ENCODE measurements at regions not wholly inside any gene's neighbourhood (a gene's known extent, or its start where the extent isn't known, plus 50 kb on each side); places are given as distances from the start of the nearest gene placed in this dataset.

DNA sequence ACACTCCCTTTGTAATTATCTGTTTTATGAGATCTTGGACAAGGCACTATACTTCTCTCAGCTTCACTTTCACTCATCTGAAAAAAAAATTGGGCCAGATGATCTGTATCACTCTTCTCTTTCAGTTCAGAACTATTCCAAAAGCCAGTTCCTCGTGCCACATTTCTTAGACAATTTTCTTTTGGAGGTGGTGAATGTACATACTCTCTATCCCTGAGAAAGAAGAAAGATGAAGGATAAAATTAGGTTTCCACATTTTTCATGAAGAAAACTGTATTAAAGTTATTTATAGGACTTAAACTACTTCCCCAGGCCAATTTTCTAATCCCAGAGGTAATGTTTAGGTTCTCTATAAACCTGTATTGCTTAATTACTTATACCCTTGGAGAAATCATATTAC, 171.6 kb downstream of the SLC6A15 start:
- no peak overlapping the region for H3K14ac ChIP-seq (replicated peaks; ENCODE audit: low read depth, low read length)
- H4K91ac ChIP-seq (ENCODE audit: insufficient read depth, low read depth, low read length) = no peak overlapping the region
- no peak overlapping the region for H3K27ac ChIP-seq (ENCODE audit: insufficient read depth, low read length)
- no peak for DNase-seq
- CTCF ChIA-PET = no interaction called here
- POLR2A ChIA-PET (ENCODE audit: unreplicated experiment) = no interaction called here
- H3K23ac ChIP-seq (ENCODE audit: low read depth, low read length) = no peak overlapping the region
- H3K4me2 ChIP-seq (ENCODE audit: low read depth, low read length) = no peak overlapping the region
- no peak overlapping the region for H2BK20ac ChIP-seq (ENCODE audit: low read depth, low read length)
- no peaks in the 10 kb centered on the region for H3K9me1 ChIP-seq (ENCODE audit: insufficient read depth, low read length)
- no peak overlapping the region for H3K56ac ChIP-seq (ENCODE audit: extremely low read depth, insufficient read depth, low read length)
- no peak overlapping the region for H2AK5ac ChIP-seq (ENCODE audit: low read depth, low read length)
- ATAC-seq (ENCODE audit: low read depth) = no peak
- WGBS, 2 experiments (ENCODE audit: extremely low coverage in 2 of 2, insufficient read length in 1 of 2) = no CpG with 5 or more reads among the region's 1 CpG
- no peak overlapping the region for H2AFZ ChIP-seq (replicated peaks; ENCODE audit: low read length, poor library complexity)
- in situ Hi-C loops (cut with MboI; ENCODE audit: low sequenced_read_pairs) = no loop called here
- TF ChIP-seq FOS (IDR thresholded peaks at IDR 0.05; ENCODE audit: low read depth, low read length) (no peak), RAD21 (IDR thresholded peaks at IDR 0.05; ENCODE audit: low read length) (no peak), MAZ (IDR thresholded peaks at IDR 0.05; ENCODE audit: borderline replicate concordance, low read depth, low read length) (no peak), POLR2A (IDR thresholded peaks at IDR 0.05; ENCODE audit: low read depth, low read length) (no peak), RCOR1 (IDR thresholded peaks at IDR 0.05; ENCODE audit: insufficient replicate concordance, low read length) (no peak), RFX5 (IDR thresholded peaks at IDR 0.05; ENCODE audit: low read depth, low read length) (no peak), BHLHE40 (IDR thresholded peaks at IDR 0.05; ENCODE audit: low read depth, low read length) (no peak), NFE2L2 (IDR thresholded peaks at IDR 0.05; ENCODE audit: low read depth, low read length) (no peak), CHD1 (IDR thresholded peaks at IDR 0.05; ENCODE audit: low read depth, low read length) (no peak), SMC3 (IDR thresholded peaks at IDR 0.05; ENCODE audit: low read depth, low read length) (no peak), MXI1 (IDR thresholded peaks at IDR 0.05; ENCODE audit: borderline replicate concordance, low read depth, low read length) (no peak), CEBPB (IDR thresholded peaks at IDR 0.05; ENCODE audit: low read depth, low read length) (no peak), CTCF (conservative IDR thresholded peaks at IDR 0.05; ENCODE audit: low read depth, low read length) (no peak), MAFK (IDR thresholded peaks at IDR 0.05; ENCODE audit: low read depth, low read length) (no peak)
- TF ChIP-seq, protein P1, sequence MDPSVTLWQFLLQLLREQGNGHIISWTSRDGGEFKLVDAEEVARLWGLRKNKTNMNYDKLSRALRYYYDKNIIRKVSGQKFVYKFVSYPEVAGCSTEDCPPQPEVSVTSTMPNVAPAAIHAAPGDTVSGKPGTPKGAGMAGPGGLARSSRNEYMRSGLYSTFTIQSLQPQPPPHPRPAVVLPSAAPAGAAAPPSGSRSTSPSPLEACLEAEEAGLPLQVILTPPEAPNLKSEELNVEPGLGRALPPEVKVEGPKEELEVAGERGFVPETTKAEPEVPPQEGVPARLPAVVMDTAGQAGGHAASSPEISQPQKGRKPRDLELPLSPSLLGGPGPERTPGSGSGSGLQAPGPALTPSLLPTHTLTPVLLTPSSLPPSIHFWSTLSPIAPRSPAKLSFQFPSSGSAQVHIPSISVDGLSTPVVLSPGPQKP (IDR thresholded peaks at IDR 0.05; ENCODE audit: borderline replicate concordance, low read depth, low read length) = no peak
- TF ChIP-seq, protein P2, sequence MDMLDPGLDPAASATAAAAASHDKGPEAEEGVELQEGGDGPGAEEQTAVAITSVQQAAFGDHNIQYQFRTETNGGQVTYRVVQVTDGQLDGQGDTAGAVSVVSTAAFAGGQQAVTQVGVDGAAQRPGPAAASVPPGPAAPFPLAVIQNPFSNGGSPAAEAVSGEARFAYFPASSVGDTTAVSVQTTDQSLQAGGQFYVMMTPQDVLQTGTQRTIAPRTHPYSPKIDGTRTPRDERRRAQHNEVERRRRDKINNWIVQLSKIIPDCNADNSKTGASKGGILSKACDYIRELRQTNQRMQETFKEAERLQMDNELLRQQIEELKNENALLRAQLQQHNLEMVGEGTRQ (IDR thresholded peaks at IDR 0.05; ENCODE audit: low read depth, low read length) = no peak
- no peaks in the 10 kb centered on the region for H4K20me1 ChIP-seq (ENCODE audit: insufficient read depth, low read length)
- intact Hi-C loops (cut with micrococcal nuclease) = no loop called here
- H3K18ac ChIP-seq (ENCODE audit: low read depth, low read length) = no peak overlapping the region
- no TSS peak for BruUV-seq (replicated peaks)
- H4K8ac ChIP-seq (ENCODE audit: low read depth in 2 of 2, low read length in 2 of 2) = no peak overlapping the region
- H2BK15ac ChIP-seq (ENCODE audit: low read depth, low read length) = no peak overlapping the region
- H3K27me3 ChIP-seq (ENCODE audit: control insufficient read depth, insufficient read depth, low read length) = no peaks in the 10 kb centered on the region
- no peak overlapping the region for H2AK9ac ChIP-seq (replicated peaks; ENCODE audit: low read depth, low read length, poor library complexity)
- H3K4me3 ChIP-seq (ENCODE audit: insufficient read depth, low read depth, low read length) = no peak overlapping the region
- no peak overlapping the region for H4K5ac ChIP-seq (ENCODE audit: low read depth, low read length)
- H2BK5ac ChIP-seq (ENCODE audit: low read depth, low read length, poor library complexity, severe bottlenecking) = no peak overlapping the region
- H3K4me1 ChIP-seq (ENCODE audit: control insufficient read depth, insufficient read depth, low read length) = no peaks in the 10 kb centered on the region
- H3K9me3 ChIP-seq (ENCODE audit: control insufficient read depth, insufficient read depth, low read length) = no peaks in the 10 kb centered on the region
- H2BK120ac ChIP-seq (ENCODE audit: low read depth, low read length) = no peak overlapping the region
- no peak overlapping the region for H3K9ac ChIP-seq (ENCODE audit: low read depth, low read length)
- H3K36me3 ChIP-seq (ENCODE audit: control insufficient read depth, insufficient read depth, low read length) = no peaks in the 10 kb centered on the region
- no peak overlapping the region for H3K4ac ChIP-seq (ENCODE audit: low read depth, low read length)
- no peaks in the 10 kb centered on the region for H3K79me1 ChIP-seq (ENCODE audit: low read depth in 1 of 2, low read length in 2 of 2)
- dilution Hi-C loops (cut with HindIII; ENCODE audit: low sequenced_read_pairs, unreplicated experiment) = no loop called here

Data from IMR-90 (cell line).